Gastroesophageal sphincter (tissue), 3 donors: ENCODE measurements at regions not wholly inside any gene's neighbourhood (a gene's known extent, or its start where the extent isn't known, plus 50 kb on each side); places are given as distances from the start of the nearest gene placed in this dataset.

ENCODE experiments used
- CTCF ChIP-seq, 4 experiments: fragments of 200-600 bp in 2 of 4; fragments of 450-650 bp in 2 of 4; sonication (generic) in 1 of 4; IDR thresholded peaks; one replicate each; pipeline ENCODE4 v1.5.1; 2017 to 2019; ENCODE audit warnings: antibody characterized with exemption in 4 of 4, mild to moderate bottlenecking in 2 of 4, moderate library complexity in 2 of 4
- EP300 ChIP-seq: sonication (generic); formaldehyde crosslinking; IDR thresholded peaks from one replicate; pipeline ENCODE4 v1.6.1; 2017; ENCODE audit warnings: antibody characterized with exemption, mild to moderate bottlenecking
- POLR2A ChIP-seq, 2 donors: fragments of 450-650 bp; IDR thresholded peaks; one replicate each; pipeline ENCODE4 v1.6.1; 2017; ENCODE audit warnings: antibody characterized with exemption in 2 of 2, mild to moderate bottlenecking in 2 of 2, moderate library complexity in 1 of 2

- TF ChIP-seq CTCF (IDR thresholded peaks at IDR 0.05) (no peak), POLR2A (IDR thresholded peaks at IDR 0.05) (no peak), EP300 (no peak)
Observed at GRCh38 chr7:356691-357462, 66.9 kb downstream of the FOXL3 start.
